ENCODE measurements at regions not wholly inside any gene's neighbourhood (a gene's known extent, or its start where the extent isn't known, plus 50 kb on each side); places are given as distances from the start of the nearest gene placed in this dataset.

- DNase-seq = no peak
- Histone ChIP-seq H3K9me3 (ENCODE audit: severe bottlenecking) (no peaks in the 10 kb centered on the region), H3K4me3 (ENCODE audit: low read depth, low read length) (no peak overlapping the region), H3K27me3 (ENCODE audit: insufficient read depth, low read depth, severe bottlenecking) (no peaks in the 10 kb centered on the region), H3K36me3 (no peaks in the 10 kb centered on the region), H3K27ac (no peak overlapping the region)
- no peak for TF ChIP-seq CTCF (IDR thresholded peaks at IDR 0.05; ENCODE audit: low read depth, low read length)
Measured at GRCh38 chr3:130258532-130258952, 86.9 kb upstream of the COL6A5 start.

GRCh38 chr3:130259166-130259874, 86.2 kb upstream of the COL6A5 start:
- DNase-seq = no peak

GRCh38 chr3:130260918-130261317, 84.6 kb upstream of the COL6A5 start:
- Histone ChIP-seq H3K27me3 (ENCODE audit: insufficient read depth, low read depth, severe bottlenecking) (peaks cover 3% of the 10 kb centered on the region), H3K4me3 (ENCODE audit: low read depth, low read length) (no peak overlapping the region), H3K9me3 (ENCODE audit: severe bottlenecking) (no peaks in the 10 kb centered on the region), H3K27ac (no peak overlapping the region), H3K36me3 (no peaks in the 10 kb centered on the region)
- TF ChIP-seq CTCF (IDR thresholded peaks at IDR 0.05; ENCODE audit: low read depth, low read length) = no peak
- no peak for DNase-seq

More at GRCh38 chr3:130259166-130259874, 86.2 kb upstream of the COL6A5 start:
- Histone ChIP-seq H3K4me3 (ENCODE audit: low read depth, low read length) (no peak overlapping the region), H3K27me3 (ENCODE audit: insufficient read depth, low read depth, severe bottlenecking) (no peaks in the 10 kb centered on the region), H3K27ac (no peak overlapping the region), H3K36me3 (no peaks in the 10 kb centered on the region), H3K9me3 (ENCODE audit: severe bottlenecking) (no peaks in the 10 kb centered on the region)
- TF ChIP-seq CTCF (IDR thresholded peaks at IDR 0.05; ENCODE audit: low read depth, low read length) = no peak

GRCh38 chr3:130263708-130264107, 81.8 kb upstream of the COL6A5 start:
- Histone ChIP-seq H3K27me3 (ENCODE audit: insufficient read depth, low read depth, severe bottlenecking) (peaks cover 3% of the 10 kb centered on the region), H3K27ac (no peak overlapping the region), H3K36me3 (no peaks in the 10 kb centered on the region), H3K9me3 (ENCODE audit: severe bottlenecking) (no peaks in the 10 kb centered on the region), H3K4me3 (ENCODE audit: low read depth, low read length) (no peak overlapping the region)
- no peak for DNase-seq
- no peak for TF ChIP-seq CTCF (IDR thresholded peaks at IDR 0.05; ENCODE audit: low read depth, low read length)

DNA sequence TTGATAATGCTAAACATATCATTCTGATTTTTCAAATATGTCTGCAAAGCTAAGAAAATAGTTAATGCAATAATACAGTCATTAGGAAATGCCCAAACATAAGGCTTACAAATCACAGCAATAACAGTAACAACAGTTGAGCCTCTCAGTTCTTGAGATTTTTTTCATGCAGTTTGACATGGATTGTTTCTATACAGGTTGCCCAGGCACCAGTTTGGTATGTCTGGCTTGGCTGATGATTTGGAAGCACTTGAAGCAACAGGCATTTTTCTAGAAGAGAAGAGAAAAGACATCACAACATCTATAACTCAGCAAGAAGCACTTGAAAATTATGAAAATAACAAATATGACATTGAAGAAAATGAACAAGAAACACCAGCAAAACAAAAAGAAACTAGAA, 78.7 kb upstream of the COL6A5 start:
- TF ChIP-seq CTCF (IDR thresholded peaks at IDR 0.05; ENCODE audit: low read depth, low read length) = no peak

More for the DNA sequence above, 78.7 kb upstream of the COL6A5 start:
- DNase-seq = no peak
- Histone ChIP-seq H3K36me3 (no peaks in the 10 kb centered on the region), H3K4me3 (ENCODE audit: low read depth, low read length) (no peak overlapping the region), H3K27me3 (ENCODE audit: insufficient read depth, low read depth, severe bottlenecking) (peaks cover 8% of the 10 kb centered on the region), H3K27ac (no peak overlapping the region), H3K9me3 (ENCODE audit: severe bottlenecking) (no peaks in the 10 kb centered on the region)
